WTC11 (cell line): ENCODE measurements at regions not wholly inside any gene's neighbourhood (a gene's known extent, or its start where the extent isn't known, plus 50 kb on each side); places are given as distances from the start of the nearest gene placed in this dataset.

Source experiments
- ATF3 ChIP-seq: sonication (generic); formaldehyde crosslinking; conservative IDR thresholded peaks from 2 replicates; pipeline ENCODE4 v1.8.1; 2022; ENCODE audit warnings: mild to moderate bottlenecking, missing genetic modification reagents
- CBFB ChIP-seq: sonication (generic); formaldehyde crosslinking; IDR thresholded peaks from 2 replicates; pipeline ENCODE4 v1.8.1; 2022; ENCODE audit warnings: mild to moderate bottlenecking, low read depth, missing genetic modification reagents
- CDX4 ChIP-seq: fragments of 250-450 bp; sonication (Bioruptor Pico); IDR thresholded peaks from 2 replicates; pipeline ENCODE4 v1.9.0; 2021; ENCODE audit warnings: moderate library complexity, mild to moderate bottlenecking, inconsistent platforms, borderline replicate concordance
- CREM ChIP-seq: sonication (generic); formaldehyde crosslinking; IDR thresholded peaks from 2 replicates; pipeline ENCODE4 v1.8.1; 2022; ENCODE audit warnings: mild to moderate bottlenecking, missing genetic modification reagents, moderate library complexity
- ELF4 ChIP-seq: sonication (generic); formaldehyde crosslinking; IDR thresholded peaks from 2 replicates; pipeline ENCODE4 v1.8.1; 2022; ENCODE audit warnings: low read depth, mild to moderate bottlenecking, moderate library complexity, missing genetic modification reagents
- EMX1 ChIP-seq: fragments of 250-450 bp; sonication (Bioruptor Pico); IDR thresholded peaks from 2 replicates; pipeline ENCODE4 v1.8.0; 2021; ENCODE audit warnings: mild to moderate bottlenecking
- FOXP4 ChIP-seq: sonication (generic); formaldehyde crosslinking; IDR thresholded peaks from 2 replicates; pipeline ENCODE4 v1.8.0; 2022; ENCODE audit warnings: mild to moderate bottlenecking, missing genetic modification reagents
- NFATC4 ChIP-seq: fragments of 250-450 bp; sonication (Bioruptor Pico); IDR thresholded peaks from 2 replicates; pipeline ENCODE4 v1.9.0; 2021; ENCODE audit warnings: mild to moderate bottlenecking
- PRRX2 ChIP-seq: fragments of 250-450 bp; sonication (Bioruptor Pico); IDR thresholded peaks from 2 replicates; pipeline ENCODE4 v1.8.0; 2021; ENCODE audit warnings: mild to moderate bottlenecking
- ZNF425 ChIP-seq: fragments of 250-450 bp; sonication (Bioruptor Pico); conservative IDR thresholded peaks from 2 replicates; pipeline ENCODE4 v1.9.0; 2021; ENCODE audit warnings: mild to moderate bottlenecking
- TF ChIP-seq, protein P1 (sequence below): fragments of 250-450 bp; sonication (Bioruptor Pico); IDR thresholded peaks from 2 replicates; pipeline ENCODE4 v1.9.0; 2021; ENCODE audit warnings: mild to moderate bottlenecking, borderline replicate concordance
- TF ChIP-seq, protein P2 (sequence below): sonication (generic); formaldehyde crosslinking; IDR thresholded peaks from 2 replicates; pipeline ENCODE4 v1.8.1; 2023; ENCODE audit warnings: mild to moderate bottlenecking, moderate library complexity, missing genetic modification reagents
- TF ChIP-seq, protein P3 (sequence below): fragments of 250-450 bp; sonication (Bioruptor Pico); IDR thresholded peaks from 2 replicates; pipeline ENCODE4 v1.8.0; 2021; ENCODE audit warnings: mild to moderate bottlenecking

GRCh38 chr20:57774111-57774880 is 64.5 kb upstream of the PMEPA1 start (continued):
- no peak for TF ChIP-seq FOXP4 (CRISPR knock-in tag)
- no peak for TF ChIP-seq CREM (CRISPR knock-in tag)
- no peak for TF ChIP-seq ELF4 (CRISPR knock-in tag)
- TF ChIP-seq ATF3 (CRISPR knock-in tag): no peak
- no peak for TF ChIP-seq CDX4 (CRISPR knock-in tag)
- TF ChIP-seq CBFB (CRISPR knock-in tag): no peak
- TF ChIP-seq NFATC4 (CRISPR knock-in tag): no peak
- TF ChIP-seq ZNF425: no peak
- TF ChIP-seq PRRX2 (CRISPR knock-in tag): no peak
- TF ChIP-seq, protein P1, sequence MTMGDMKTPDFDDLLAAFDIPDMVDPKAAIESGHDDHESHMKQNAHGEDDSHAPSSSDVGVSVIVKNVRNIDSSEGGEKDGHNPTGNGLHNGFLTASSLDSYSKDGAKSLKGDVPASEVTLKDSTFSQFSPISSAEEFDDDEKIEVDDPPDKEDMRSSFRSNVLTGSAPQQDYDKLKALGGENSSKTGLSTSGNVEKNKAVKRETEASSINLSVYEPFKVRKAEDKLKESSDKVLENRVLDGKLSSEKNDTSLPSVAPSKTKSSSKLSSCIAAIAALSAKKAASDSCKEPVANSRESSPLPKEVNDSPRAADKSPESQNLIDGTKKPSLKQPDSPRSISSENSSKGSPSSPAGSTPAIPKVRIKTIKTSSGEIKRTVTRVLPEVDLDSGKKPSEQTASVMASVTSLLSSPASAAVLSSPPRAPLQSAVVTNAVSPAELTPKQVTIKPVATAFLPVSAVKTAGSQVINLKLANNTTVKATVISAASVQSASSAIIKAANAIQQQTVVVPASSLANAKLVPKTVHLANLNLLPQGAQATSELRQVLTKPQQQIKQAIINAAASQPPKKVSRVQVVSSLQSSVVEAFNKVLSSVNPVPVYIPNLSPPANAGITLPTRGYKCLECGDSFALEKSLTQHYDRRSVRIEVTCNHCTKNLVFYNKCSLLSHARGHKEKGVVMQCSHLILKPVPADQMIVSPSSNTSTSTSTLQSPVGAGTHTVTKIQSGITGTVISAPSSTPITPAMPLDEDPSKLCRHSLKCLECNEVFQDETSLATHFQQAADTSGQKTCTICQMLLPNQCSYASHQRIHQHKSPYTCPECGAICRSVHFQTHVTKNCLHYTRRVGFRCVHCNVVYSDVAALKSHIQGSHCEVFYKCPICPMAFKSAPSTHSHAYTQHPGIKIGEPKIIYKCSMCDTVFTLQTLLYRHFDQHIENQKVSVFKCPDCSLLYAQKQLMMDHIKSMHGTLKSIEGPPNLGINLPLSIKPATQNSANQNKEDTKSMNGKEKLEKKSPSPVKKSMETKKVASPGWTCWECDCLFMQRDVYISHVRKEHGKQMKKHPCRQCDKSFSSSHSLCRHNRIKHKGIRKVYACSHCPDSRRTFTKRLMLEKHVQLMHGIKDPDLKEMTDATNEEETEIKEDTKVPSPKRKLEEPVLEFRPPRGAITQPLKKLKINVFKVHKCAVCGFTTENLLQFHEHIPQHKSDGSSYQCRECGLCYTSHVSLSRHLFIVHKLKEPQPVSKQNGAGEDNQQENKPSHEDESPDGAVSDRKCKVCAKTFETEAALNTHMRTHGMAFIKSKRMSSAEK (CRISPR knock-in tag): no peak
- no peak for TF ChIP-seq EMX1 (CRISPR knock-in tag)
- TF ChIP-seq, protein P2, sequence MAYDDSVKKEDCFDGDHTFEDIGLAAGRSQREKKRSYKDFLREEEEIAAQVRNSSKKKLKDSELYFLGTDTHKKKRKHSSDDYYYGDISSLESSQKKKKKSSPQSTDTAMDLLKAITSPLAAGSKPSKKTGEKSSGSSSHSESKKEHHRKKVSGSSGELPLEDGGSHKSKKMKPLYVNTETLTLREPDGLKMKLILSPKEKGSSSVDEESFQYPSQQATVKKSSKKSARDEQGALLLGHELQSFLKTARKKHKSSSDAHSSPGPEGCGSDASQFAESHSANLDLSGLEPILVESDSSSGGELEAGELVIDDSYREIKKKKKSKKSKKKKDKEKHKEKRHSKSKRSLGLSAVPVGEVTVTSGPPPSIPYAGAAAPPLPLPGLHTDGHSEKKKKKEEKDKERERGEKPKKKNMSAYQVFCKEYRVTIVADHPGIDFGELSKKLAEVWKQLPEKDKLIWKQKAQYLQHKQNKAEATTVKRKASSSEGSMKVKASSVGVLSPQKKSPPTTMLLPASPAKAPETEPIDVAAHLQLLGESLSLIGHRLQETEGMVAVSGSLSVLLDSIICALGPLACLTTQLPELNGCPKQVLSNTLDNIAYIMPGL (CRISPR knock-in tag): no peak
- TF ChIP-seq, protein P3, sequence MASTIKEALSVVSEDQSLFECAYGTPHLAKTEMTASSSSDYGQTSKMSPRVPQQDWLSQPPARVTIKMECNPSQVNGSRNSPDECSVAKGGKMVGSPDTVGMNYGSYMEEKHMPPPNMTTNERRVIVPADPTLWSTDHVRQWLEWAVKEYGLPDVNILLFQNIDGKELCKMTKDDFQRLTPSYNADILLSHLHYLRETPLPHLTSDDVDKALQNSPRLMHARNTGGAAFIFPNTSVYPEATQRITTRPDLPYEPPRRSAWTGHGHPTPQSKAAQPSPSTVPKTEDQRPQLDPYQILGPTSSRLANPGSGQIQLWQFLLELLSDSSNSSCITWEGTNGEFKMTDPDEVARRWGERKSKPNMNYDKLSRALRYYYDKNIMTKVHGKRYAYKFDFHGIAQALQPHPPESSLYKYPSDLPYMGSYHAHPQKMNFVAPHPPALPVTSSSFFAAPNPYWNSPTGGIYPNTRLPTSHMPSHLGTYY: no peak
